Heart right ventricle (tissue), 16 donors: ENCODE measurements at regions not wholly inside any gene's neighbourhood (a gene's known extent, or its start where the extent isn't known, plus 50 kb on each side); places are given as distances from the start of the nearest gene placed in this dataset.

Source experiments
- ATAC-seq, 8 donors: fragments of 200-7000 bp; cut with Tn5 transposase; one replicate each; pipeline ENCODE4 v1.9.1; 2020; ENCODE audit warnings: mild to moderate bottlenecking in 8 of 8, moderate library complexity in 8 of 8, moderate number of reproducible peaks in 1 of 8
- DNase-seq, 2 donors: peaks; one replicate each; pipeline ENCODE4 v3.0.0-alpha.2; 2020
- H3K27ac ChIP-seq, 10 donors: fragments of 200-600 bp; sonication (generic) in 2 of 10; one replicate each; pipeline versions ENCODE4 v1.5.0 to v1.8.0; 2020 to 2022; ENCODE audit warnings: mild to moderate bottlenecking in 3 of 10
- H3K27me3 ChIP-seq, 7 donors: fragments of 200-600 bp; one replicate each; pipeline ENCODE4 v1.8.0; 2021 to 2022; ENCODE audit warnings: mild to moderate bottlenecking in 2 of 7
- H3K36me3 ChIP-seq, 9 donors: fragments of 200-600 bp; sonication (generic) in 1 of 9; one replicate each; pipeline versions ENCODE4 v1.5.0 to v1.8.0; 2020 to 2022; ENCODE audit warnings: mild to moderate bottlenecking in 2 of 9
- H3K4me1 ChIP-seq, 9 donors: fragments of 200-600 bp; sonication (generic) in 1 of 9; one replicate each; pipeline versions ENCODE4 v1.5.0 to v1.8.0; 2020 to 2022; ENCODE audit warnings: mild to moderate bottlenecking in 4 of 9
- H3K4me3 ChIP-seq, 10 donors: fragments of 200-600 bp; sonication (generic) in 2 of 10; one replicate each; pipeline versions ENCODE4 v1.5.0 to v1.8.0; 2020 to 2022; ENCODE audit warnings: mild to moderate bottlenecking in 7 of 10, moderate library complexity in 2 of 10
- H3K9me3 ChIP-seq, 11 donors: fragments of 200-600 bp in 10 of 11; sonication (generic) in 2 of 11; one replicate each; pipeline versions ENCODE4 v1.5.0 to v1.8.0; 2013 to 2022; ENCODE audit warnings: mild to moderate bottlenecking in 2 of 11, control low read depth in 1 of 11, moderate library complexity in 1 of 11
- WGBS, 2 donors: extraction: QIAGEN DNeasy Blood & Tissue Kit; methylation state at CpG; one replicate each; pipeline ENCODE4 v1.1.7; 2013; ENCODE audit warnings: inconsistent platforms in 1 of 2; 5-methylcytosine and 5-hydroxymethylcytosine counted together
- intact Hi-C, 10 donors: fragments of 100-400 bp; cut with DNase I; formaldehyde crosslinking; loops; one replicate each; pipeline versions ENCODE4 v1.11.1 to v1.14.2; 2022
- TF ChIP-seq, protein P1 (sequence below), 9 donors: fragments of 200-600 bp; sonication (generic) in 2 of 9; IDR thresholded peaks; one replicate each; pipeline versions ENCODE4 v1.5.0 to v1.8.0; 2021 to 2022; ENCODE audit warnings: antibody characterized with exemption in 9 of 9, mild to moderate bottlenecking in 5 of 9, moderate library complexity in 1 of 9
- donor health status: Arrhythmogenic right ventricular cardiomyopathy.
- donor health status: ischemic (EF 13 %, LVEDD 7.1; RV severe dilation, severe dysfunction).
- donor health status: healthy with polysubstance abuse.
- donor health status: DM: no; HTN: yes; CAD: no.
- donor health status: DM: no; HTN: no; CAD: no.
- donor health status: ischemic (EF 25% LVEDD 6.9; RV normal size, moderate dysfunction).
- donor health status: ischemic (EF 25% LVEDD 5.7; RV mildly dilated, moderate dysfunction).
- donor health status: healthy.
- donor health status: DM: yes; HTN: yes; CAD: no.
- donor health status: Ischemic cardiomyopathy.
- donor health status: ischemic (EF 35%, LVEDD 5.7; RV mildly dilated, moderate dysfunction).
- donor health status: nonischemic (EF 11% LVEDD 7.7; RV severe dilation, severe dysfunction).
- donor health status: DM: yes; HTN: yes; CAD: no.
- donor health status: PGD.
- donor health status: ischemic (EF 29% LVEDD 5.4; RV normal size, mild dysfunction).
- donor health status: nonischemic (EF 23%, LVEDD 6.1; RV moderate dilation, normal function).

GRCh38 chr2:17229414-17229813 lies 288.8 kb downstream of the RAD51AP2 start:
- peaks cover 0 to 4% (median 0%) of the 10 kb centered on the region in 11 donors for H3K9me3 ChIP-seq
- H3K4me3 ChIP-seq: no peak overlapping the region
- H3K27ac ChIP-seq: no peak overlapping the region
- ATAC-seq (no peak), DNase-seq (no peak)
- peaks cover 0 to 3% (median 0%) of the 10 kb centered on the region in 7 donors for H3K27me3 ChIP-seq
- 41 to 52% methylated on average over 1 of the region's 1 CpG for WGBS, 2 donors
- H3K4me1 ChIP-seq: no peaks in the 10 kb centered on the region
- H3K36me3 ChIP-seq: no peaks in the 10 kb centered on the region
- intact Hi-C loops: no loop called here
- TF ChIP-seq, protein P1, sequence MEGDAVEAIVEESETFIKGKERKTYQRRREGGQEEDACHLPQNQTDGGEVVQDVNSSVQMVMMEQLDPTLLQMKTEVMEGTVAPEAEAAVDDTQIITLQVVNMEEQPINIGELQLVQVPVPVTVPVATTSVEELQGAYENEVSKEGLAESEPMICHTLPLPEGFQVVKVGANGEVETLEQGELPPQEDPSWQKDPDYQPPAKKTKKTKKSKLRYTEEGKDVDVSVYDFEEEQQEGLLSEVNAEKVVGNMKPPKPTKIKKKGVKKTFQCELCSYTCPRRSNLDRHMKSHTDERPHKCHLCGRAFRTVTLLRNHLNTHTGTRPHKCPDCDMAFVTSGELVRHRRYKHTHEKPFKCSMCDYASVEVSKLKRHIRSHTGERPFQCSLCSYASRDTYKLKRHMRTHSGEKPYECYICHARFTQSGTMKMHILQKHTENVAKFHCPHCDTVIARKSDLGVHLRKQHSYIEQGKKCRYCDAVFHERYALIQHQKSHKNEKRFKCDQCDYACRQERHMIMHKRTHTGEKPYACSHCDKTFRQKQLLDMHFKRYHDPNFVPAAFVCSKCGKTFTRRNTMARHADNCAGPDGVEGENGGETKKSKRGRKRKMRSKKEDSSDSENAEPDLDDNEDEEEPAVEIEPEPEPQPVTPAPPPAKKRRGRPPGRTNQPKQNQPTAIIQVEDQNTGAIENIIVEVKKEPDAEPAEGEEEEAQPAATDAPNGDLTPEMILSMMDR (IDR thresholded peaks at IDR 0.05): no peak

- ATAC-seq (no peak), DNase-seq (no peak)
- Histone ChIP-seq H3K27me3 (peaks cover 0 to 3% (median 0%) of the 10 kb centered on the region in 7 donors), H3K9me3 (peaks cover 0 to 4% (median 0%) of the 10 kb centered on the region in 11 donors), H3K36me3 (no peaks in the 10 kb centered on the region), H3K4me1 (no peaks in the 10 kb centered on the region), H3K4me3 (no peak overlapping the region), H3K27ac (no peak overlapping the region)
- intact Hi-C loops: no loop called here
- WGBS, 2 donors: 81 to 89% methylated on average over 6 of the region's 6 CpGs
- TF ChIP-seq, protein P1 (IDR thresholded peaks at IDR 0.05): no peak
These were observed 289.8 kb downstream of the RAD51AP2 start for GRCh38 chr2:17228461-17228860.

DNA sequence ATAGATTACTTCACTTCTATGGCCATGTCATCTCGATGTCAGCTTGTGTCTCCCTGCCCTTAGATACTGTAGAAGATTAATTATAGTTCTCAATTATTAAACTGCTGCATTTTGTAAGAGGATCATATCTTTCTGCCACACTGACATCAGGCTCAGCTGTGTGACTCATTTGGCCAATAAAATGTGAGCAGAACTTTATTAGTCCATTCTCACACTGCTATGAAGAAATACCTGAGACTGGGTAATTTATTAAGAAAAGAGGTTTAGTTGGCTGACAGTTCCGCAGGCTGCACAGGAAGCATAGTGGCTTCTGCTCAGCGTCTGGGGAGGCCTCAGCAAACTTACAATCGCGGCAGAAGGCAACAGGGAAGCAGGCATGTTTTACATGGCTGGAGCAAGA lies 290.4 kb downstream of the RAD51AP2 start:
- no peaks in the 10 kb centered on the region for H3K4me1 ChIP-seq
- H3K4me3 ChIP-seq: no peak overlapping the region
- 85 to 86% methylated on average over 5 of the region's 5 CpGs for WGBS, 2 donors
- intact Hi-C loops: no loop called here
- TF ChIP-seq, protein P1 (IDR thresholded peaks at IDR 0.05): no peak
- H3K27me3 ChIP-seq: peaks cover 0 to 3% (median 0%) of the 10 kb centered on the region in 7 donors
- no peak for DNase-seq
- no peak for ATAC-seq
- no peaks in the 10 kb centered on the region for H3K36me3 ChIP-seq
- no peak overlapping the region for H3K27ac ChIP-seq
- no peaks in the 10 kb centered on the region for H3K9me3 ChIP-seq

DNA sequence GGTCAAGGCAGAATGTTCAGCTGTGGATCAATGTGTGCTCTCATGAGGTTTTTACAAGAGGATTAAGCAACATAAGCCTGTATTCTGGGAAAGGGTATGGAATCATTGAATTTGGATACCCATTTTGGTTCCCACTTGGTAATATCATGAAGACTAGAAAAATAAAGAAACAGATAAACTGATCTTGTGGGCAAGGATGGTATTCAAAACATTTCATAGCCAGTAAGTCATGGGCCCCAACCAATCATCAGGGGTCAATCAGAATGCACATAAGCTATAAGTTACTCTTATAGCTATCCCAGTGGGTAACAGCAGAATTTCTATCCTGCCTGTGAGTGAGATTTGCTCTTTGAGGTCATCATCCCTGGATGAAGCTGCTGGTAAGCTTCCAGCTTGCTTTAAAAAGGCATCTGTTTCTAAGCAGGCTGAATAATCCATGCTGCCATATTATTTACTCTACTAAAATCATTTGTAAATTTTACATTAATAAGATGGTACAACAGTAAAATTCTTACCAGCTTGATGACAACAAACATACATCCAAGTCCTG lies 291.2 kb downstream of the RAD51AP2 start:
- TF ChIP-seq, protein P1 (IDR thresholded peaks at IDR 0.05): no peak
- Histone ChIP-seq H3K4me3 (no peak overlapping the region), H3K27ac (no peak overlapping the region), H3K9me3 (no peaks in the 10 kb centered on the region), H3K4me1 (no peaks in the 10 kb centered on the region), H3K36me3 (no peaks in the 10 kb centered on the region), H3K27me3 (peaks cover 0 to 3% (median 0%) of the 10 kb centered on the region in 7 donors)
- no peak for DNase-seq
- ATAC-seq: no peak
- intact Hi-C loops: no loop called here
